Liver (tissue), 8 donors: ENCODE measurements at regions not wholly inside any gene's neighbourhood (a gene's known extent, or its start where the extent isn't known, plus 50 kb on each side); places are given as distances from the start of the nearest gene placed in this dataset.

Experiments
- DNase-seq: peaks from one replicate; pipeline ENCODE4 v3.0.0-alpha.2; 2017; ENCODE audit warnings: low spot score
- H3K27ac ChIP-seq, 2 donors: one replicate each; pipeline ENCODE4 v1.7.0; 2013; ENCODE audit warnings: inconsistent platforms in 2 of 2, low read length in 2 of 2, control low read depth in 1 of 2, low read depth in 1 of 2, mild to moderate bottlenecking in 1 of 2
- H3K27me3 ChIP-seq, 4 donors: one replicate each; pipeline versions ENCODE4 v1.6.1 to v1.7.0; 2013; ENCODE audit warnings: low read length in 3 of 4, inconsistent platforms in 1 of 4, mild to moderate bottlenecking in 1 of 4, moderate library complexity in 1 of 4; ENCODE audit not compliant: control insufficient read depth in 4 of 4, insufficient read depth in 4 of 4
- H3K36me3 ChIP-seq, 4 donors: one replicate each; pipeline versions ENCODE4 v1.6.1 to v1.7.0; 2013; ENCODE audit warnings: low read length in 3 of 4, mild to moderate bottlenecking in 3 of 4, low read depth in 1 of 4, moderate library complexity in 1 of 4; ENCODE audit not compliant: control insufficient read depth in 4 of 4, insufficient read depth in 3 of 4
- H3K4me1 ChIP-seq, 4 donors: one replicate each; pipeline versions ENCODE4 v1.6.1 to v1.7.0; 2013; ENCODE audit warnings: low read length in 3 of 4, mild to moderate bottlenecking in 3 of 4, moderate library complexity in 1 of 4; ENCODE audit not compliant: control insufficient read depth in 4 of 4, insufficient read depth in 4 of 4
- H3K4me3 ChIP-seq, 3 donors: one replicate each; pipeline versions ENCODE4 v1.6.1 to v1.7.0; 2013; ENCODE audit warnings: low read length in 3 of 3, control low read depth in 1 of 3, low read depth in 1 of 3, mild to moderate bottlenecking in 1 of 3
- H3K9ac ChIP-seq, 2 donors: one replicate each; pipeline ENCODE4 v1.7.0; 2013; ENCODE audit warnings: low read length in 2 of 2, mild to moderate bottlenecking in 2 of 2, moderate library complexity in 2 of 2, control low read depth in 1 of 2, low read depth in 1 of 2
- H3K9me3 ChIP-seq, 4 donors: one replicate each; pipeline versions ENCODE4 v1.6.1 to v1.7.0; 2013; ENCODE audit warnings: low read length in 3 of 4; ENCODE audit not compliant: control insufficient read depth in 4 of 4
- ATF3 ChIP-seq: IDR thresholded peaks from 2 replicates; pipeline ENCODE4 v1.6.1; 2016; ENCODE audit warnings: antibody characterized with exemption
- CTCF ChIP-seq: fragments of 150-350 bp; IDR thresholded peaks from 2 replicates; pipeline ENCODE4 v1.5.1; 2017; ENCODE audit warnings: improper control_type of control experiment, low read depth, low read length; ENCODE audit not compliant: missing input control
- EGR1 ChIP-seq, 2 donors: IDR thresholded peaks; 2 replicates each; pipeline ENCODE4 v1.6.1; 2016 to 2018; ENCODE audit warnings: antibody characterized with exemption in 2 of 2, low read depth in 2 of 2
- FOXA1 ChIP-seq: IDR thresholded peaks from 2 replicates; pipeline ENCODE4 v1.6.1; 2016; ENCODE audit warnings: antibody characterized with exemption
- FOXA2 ChIP-seq: IDR thresholded peaks from 2 replicates; pipeline ENCODE4 v1.6.1; 2016; ENCODE audit warnings: antibody characterized with exemption
- GABPA ChIP-seq, 2 donors: IDR thresholded peaks in 1 of 2; conservative IDR thresholded peaks in 1 of 2; 2 replicates each; pipeline ENCODE4 v1.6.1; 2016; ENCODE audit warnings: antibody characterized with exemption in 2 of 2, mild to moderate bottlenecking in 1 of 2, moderate library complexity in 1 of 2
- HNF4G ChIP-seq: IDR thresholded peaks from 2 replicates; pipeline ENCODE4 v1.6.1; 2016; ENCODE audit warnings: antibody characterized with exemption
- JUND ChIP-seq, 2 donors: IDR thresholded peaks; 2 replicates each; pipeline ENCODE4 v1.6.1; 2016; ENCODE audit warnings: antibody characterized with exemption in 2 of 2
- NR2F2 ChIP-seq: IDR thresholded peaks from 2 replicates; pipeline ENCODE4 v1.6.1; 2016; ENCODE audit warnings: antibody characterized with exemption
- RAD21 ChIP-seq, 2 donors: IDR thresholded peaks; 2 replicates each; pipeline ENCODE4 v1.6.1; 2016; ENCODE audit warnings: antibody characterized with exemption in 2 of 2, mild to moderate bottlenecking in 2 of 2
- SP1 ChIP-seq: IDR thresholded peaks from 2 replicates; pipeline ENCODE4 v1.6.1; 2018; ENCODE audit warnings: antibody characterized with exemption, mild to moderate bottlenecking
- TAF1 ChIP-seq: conservative IDR thresholded peaks from 2 replicates; pipeline ENCODE4 v1.6.1; 2016; ENCODE audit warnings: antibody characterized with exemption, mild to moderate bottlenecking
- YY1 ChIP-seq: IDR thresholded peaks from 2 replicates; pipeline ENCODE4 v1.6.1; 2016; ENCODE audit warnings: antibody characterized with exemption, mild to moderate bottlenecking
- ZBTB33 ChIP-seq: IDR thresholded peaks from 2 replicates; pipeline ENCODE4 v1.6.1; 2016; ENCODE audit warnings: antibody characterized with exemption
- WGBS: extraction: QIAGEN DNeasy Blood & Tissue Kit; methylation state at CpG from one replicate; pipeline ENCODE4 v1.1.7; 2013; 5-methylcytosine and 5-hydroxymethylcytosine counted together
- donor health status: healthy.
- donor health status: healthy.
- donor health status: healthy.
- donor health status: healthy.
- donor health status: healthy.

- no peak for TF ChIP-seq GABPA (IDR thresholded peaks at IDR 0.05 in 1 of 2, conservative IDR thresholded peaks at IDR 0.05 in 1 of 2)
- no peak for TF ChIP-seq NR2F2
- TF ChIP-seq FOXA1: no peak
- TF ChIP-seq YY1: no peak
- TF ChIP-seq SP1: no peak
- TF ChIP-seq CTCF: no peak
- no peak for TF ChIP-seq FOXA2
- TF ChIP-seq TAF1: no peak
- TF ChIP-seq RAD21 (IDR thresholded peaks at IDR 0.05): no peak
These were observed 144.0 kb downstream of the IRS2 start (continued) for GRCh38 chr13:109642358-109642757.

- H3K36me3 ChIP-seq: no peaks in the 10 kb centered on the region
- H3K4me1 ChIP-seq: no peaks in the 10 kb centered on the region
- no peak overlapping the region for H3K4me3 ChIP-seq
- TF ChIP-seq GABPA (IDR thresholded peaks at IDR 0.05 in 1 of 2, conservative IDR thresholded peaks at IDR 0.05 in 1 of 2): no peak
- TF ChIP-seq HNF4G: no peak
- no peak for TF ChIP-seq YY1
- no peak for TF ChIP-seq TAF1
- TF ChIP-seq NR2F2: no peak
- TF ChIP-seq JUND (IDR thresholded peaks at IDR 0.05): no peak
- no peak for TF ChIP-seq EGR1 (IDR thresholded peaks at IDR 0.05; ENCODE audit: low read depth in 2 of 2)
- TF ChIP-seq RAD21 (IDR thresholded peaks at IDR 0.05): no peak
- no peak for TF ChIP-seq ATF3
- no peak for TF ChIP-seq ZBTB33
- H3K27me3 ChIP-seq: no peaks in the 10 kb centered on the region
- 83% methylated on average over 3 of the region's 3 CpGs for WGBS
- H3K9me3 ChIP-seq: peaks cover 2 to 16% (median 12%) of the 10 kb centered on the region in 4 donors
- no peak overlapping the region for H3K27ac ChIP-seq
- no peak for DNase-seq
- no peak overlapping the region for H3K9ac ChIP-seq
These were observed 149.6 kb downstream of the IRS2 start for GRCh38 chr13:109636736-109637135.

- no peaks in the 10 kb centered on the region for H3K36me3 ChIP-seq
- no peak overlapping the region for H3K9ac ChIP-seq
- H3K9me3 ChIP-seq: no peaks in the 10 kb centered on the region
- DNase-seq: no peak
- 94% methylated on average over 5 of the region's 5 CpGs for WGBS
- no peaks in the 10 kb centered on the region for H3K27me3 ChIP-seq
- peaks cover 0 to 9% (median 0%) of the 10 kb centered on the region in 4 donors for H3K4me1 ChIP-seq
- TF ChIP-seq CTCF (no peak), SP1 (no peak), FOXA2 (no peak), JUND (IDR thresholded peaks at IDR 0.05) (no peak), EGR1 (IDR thresholded peaks at IDR 0.05; ENCODE audit: low read depth in 2 of 2) (no peak)
- no peak overlapping the region for H3K27ac ChIP-seq
- H3K4me3 ChIP-seq: no peak overlapping the region
These were observed 155.3 kb downstream of the IRS2 start for GRCh38 chr13:109631069-109631468.
